Muscle layer of duodenum (tissue), 2 donors: ENCODE measurements at regions not wholly inside any gene's neighbourhood (a gene's known extent, or its start where the extent isn't known, plus 50 kb on each side); places are given as distances from the start of the nearest gene placed in this dataset.

Experiments used
- H3K27ac ChIP-seq: one replicate; pipeline ENCODE4 v1.7.0; 2013; ENCODE audit warnings: mild to moderate bottlenecking, low read length
- H3K27me3 ChIP-seq: one replicate; pipeline ENCODE4 v1.7.0; 2013; ENCODE audit warnings: low read depth, mild to moderate bottlenecking, control low read depth, low read length
- H3K36me3 ChIP-seq, 2 donors: one replicate each; pipeline ENCODE4 v1.7.0; 2013; ENCODE audit warnings: low read length in 2 of 2, control low read depth in 1 of 2, mild to moderate bottlenecking in 1 of 2; ENCODE audit not compliant: insufficient read depth in 2 of 2, control insufficient read depth in 1 of 2
- H3K4me1 ChIP-seq, 2 donors: one replicate each; pipeline ENCODE4 v1.7.0; 2013; ENCODE audit warnings: low read length in 2 of 2, mild to moderate bottlenecking in 2 of 2, control low read depth in 1 of 2, moderate library complexity in 1 of 2; ENCODE audit not compliant: insufficient read depth in 2 of 2, control insufficient read depth in 1 of 2
- H3K4me3 ChIP-seq, 2 donors: one replicate each; pipeline ENCODE4 v1.7.0; 2013; ENCODE audit warnings: low read length in 2 of 2, low read depth in 1 of 2, mild to moderate bottlenecking in 1 of 2
- H3K9me3 ChIP-seq, 2 donors: one replicate each; pipeline ENCODE4 v1.7.0; 2013; ENCODE audit warnings: low read length in 2 of 2, control low read depth in 1 of 2, mild to moderate bottlenecking in 1 of 2; ENCODE audit not compliant: control insufficient read depth in 1 of 2
- donor health status: healthy.

- H3K4me3 ChIP-seq, result no peak overlapping the region
- no peaks in the 10 kb centered on the region for H3K4me1 ChIP-seq
- no peaks in the 10 kb centered on the region for H3K36me3 ChIP-seq
- peaks cover under 1 to 3% of the 10 kb centered on the region in 2 donors for H3K9me3 ChIP-seq
- no peaks in the 10 kb centered on the region for H3K27me3 ChIP-seq
- H3K27ac ChIP-seq, result no peak overlapping the region
Measured at GRCh38 chr19:30084390-30084819, 142.4 kb downstream of the URI1 start.

GRCh38 chr19:30085394-30085793, 143.4 kb downstream of the URI1 start:
- H3K27me3 ChIP-seq, result no peaks in the 10 kb centered on the region
- no peak overlapping the region for H3K27ac ChIP-seq

DNA sequence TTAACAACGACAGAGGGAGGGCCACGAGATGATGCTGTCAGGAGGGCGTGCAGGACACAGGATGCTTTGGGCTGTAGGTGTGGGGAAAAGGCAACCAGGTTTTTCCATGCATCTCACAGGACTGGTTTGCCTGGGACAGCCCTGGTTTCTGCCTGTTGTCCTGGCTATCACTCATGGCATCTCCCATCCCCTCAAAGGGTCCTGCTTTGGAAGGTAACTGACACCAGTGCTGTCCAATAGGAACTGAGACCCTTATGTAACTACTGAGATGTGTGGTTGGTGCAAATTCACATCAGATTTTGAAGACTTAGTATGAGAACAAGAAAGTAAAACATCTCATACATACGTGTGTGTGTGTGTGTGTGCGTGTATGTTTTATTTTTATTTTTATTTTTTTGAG, 144.2 kb downstream of the URI1 start:
- Histone ChIP-seq H3K9me3 (peaks cover 0 to 2% of the 10 kb centered on the region in 2 donors), H3K36me3 (no peaks in the 10 kb centered on the region)

More at GRCh38 chr19:30085394-30085793, 143.4 kb downstream of the URI1 start:
- no peak overlapping the region for H3K4me3 ChIP-seq
- no peaks in the 10 kb centered on the region for H3K36me3 ChIP-seq
- H3K9me3 ChIP-seq, result peaks cover 0 to 3% of the 10 kb centered on the region in 2 donors
- H3K4me1 ChIP-seq, result no peaks in the 10 kb centered on the region

GRCh38 chr19:30086916-30087315, 144.9 kb downstream of the URI1 start:
- H3K36me3 ChIP-seq, result no peaks in the 10 kb centered on the region
- no peaks in the 10 kb centered on the region for H3K27me3 ChIP-seq
- H3K27ac ChIP-seq, result no peak overlapping the region
- H3K4me3 ChIP-seq, result no peak overlapping the region
- no peaks in the 10 kb centered on the region for H3K4me1 ChIP-seq
- no peaks in the 10 kb centered on the region for H3K9me3 ChIP-seq

More for the DNA sequence above, 144.2 kb downstream of the URI1 start:
- Histone ChIP-seq H3K4me1 (no peaks in the 10 kb centered on the region), H3K27me3 (no peaks in the 10 kb centered on the region), H3K27ac (no peak overlapping the region), H3K4me3 (no peak overlapping the region)

DNA sequence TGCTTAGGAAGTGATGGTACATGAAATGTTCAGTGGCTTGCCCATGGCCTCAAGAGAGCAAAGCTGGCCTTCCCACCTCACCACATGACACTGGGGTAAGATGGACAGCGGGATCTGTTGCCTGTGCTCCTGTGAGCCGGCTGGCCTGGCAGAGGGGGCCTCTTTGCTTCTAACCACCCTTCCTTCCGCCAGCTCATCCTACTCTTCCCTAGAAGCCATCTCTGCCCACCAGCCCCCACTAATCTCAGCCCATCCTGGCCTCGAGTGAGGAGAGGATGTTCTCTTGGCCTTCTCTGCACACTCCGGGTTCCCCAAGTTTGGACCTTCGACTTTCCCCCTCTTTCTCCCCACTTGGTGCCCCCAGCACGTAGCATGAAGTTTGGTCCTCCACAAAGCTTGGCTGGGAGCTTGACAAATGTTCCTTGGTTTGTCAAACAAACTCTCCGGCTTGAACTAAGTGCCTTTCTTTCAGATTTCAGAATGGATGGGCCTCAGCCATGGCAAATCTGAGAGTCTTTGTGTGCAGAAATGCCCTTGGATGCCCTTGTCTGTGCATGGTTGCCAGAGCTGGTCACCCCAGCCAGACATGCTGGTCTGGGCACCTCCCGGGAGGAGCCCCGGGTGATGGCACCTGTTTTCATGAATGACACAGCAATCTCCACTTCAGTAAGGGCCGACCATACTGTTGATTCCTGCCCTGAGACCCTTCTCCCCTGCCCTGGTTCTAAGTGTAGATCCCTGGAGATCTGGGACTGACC, 145.5 kb downstream of the URI1 start:
- Histone ChIP-seq H3K27ac (no peak overlapping the region), H3K9me3 (no peaks in the 10 kb centered on the region), H3K4me1 (no peaks in the 10 kb centered on the region), H3K36me3 (no peaks in the 10 kb centered on the region), H3K4me3 (no peak overlapping the region), H3K27me3 (no peaks in the 10 kb centered on the region)

- H3K4me1 ChIP-seq, result no peaks in the 10 kb centered on the region
- no peaks in the 10 kb centered on the region for H3K27me3 ChIP-seq
- no peak overlapping the region for H3K27ac ChIP-seq
- H3K4me3 ChIP-seq, result no peak overlapping the region
- no peaks in the 10 kb centered on the region for H3K9me3 ChIP-seq
- H3K36me3 ChIP-seq, result no peaks in the 10 kb centered on the region
Measured at GRCh38 chr19:30088567-30088966, 146.5 kb downstream of the URI1 start.

DNA sequence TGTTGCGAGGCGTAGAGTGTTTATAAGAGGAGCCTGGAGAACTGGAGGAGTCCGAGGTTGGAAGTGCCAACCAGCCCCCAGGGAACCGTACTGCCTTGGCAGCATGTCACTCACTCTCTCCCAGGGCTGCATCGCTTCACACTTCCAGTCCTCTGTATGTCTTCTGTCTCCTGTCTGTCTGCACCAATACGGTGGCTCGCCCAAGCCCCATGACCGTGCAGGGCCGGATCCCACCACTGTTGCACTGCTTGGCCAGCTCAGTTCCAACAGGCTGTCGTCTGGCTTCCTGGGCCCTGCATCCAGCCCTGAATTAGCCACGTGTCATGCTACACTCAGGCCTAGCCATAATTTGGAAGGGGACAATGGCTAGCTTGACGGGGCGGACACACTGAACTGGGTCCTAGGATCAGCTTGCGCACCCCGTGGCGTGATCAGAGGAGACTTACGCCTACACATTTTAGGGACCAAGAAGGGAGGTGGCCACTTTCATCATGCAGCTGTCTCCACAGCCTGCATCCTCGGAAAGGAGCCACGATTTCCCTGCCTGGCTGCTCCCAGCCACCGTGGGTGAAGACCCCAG, 147.1 kb downstream of the URI1 start:
- Histone ChIP-seq H3K27ac (no peak overlapping the region), H3K4me1 (no peaks in the 10 kb centered on the region), H3K4me3 (no peak overlapping the region), H3K27me3 (no peaks in the 10 kb centered on the region), H3K36me3 (no peaks in the 10 kb centered on the region), H3K9me3 (no peaks in the 10 kb centered on the region)

DNA sequence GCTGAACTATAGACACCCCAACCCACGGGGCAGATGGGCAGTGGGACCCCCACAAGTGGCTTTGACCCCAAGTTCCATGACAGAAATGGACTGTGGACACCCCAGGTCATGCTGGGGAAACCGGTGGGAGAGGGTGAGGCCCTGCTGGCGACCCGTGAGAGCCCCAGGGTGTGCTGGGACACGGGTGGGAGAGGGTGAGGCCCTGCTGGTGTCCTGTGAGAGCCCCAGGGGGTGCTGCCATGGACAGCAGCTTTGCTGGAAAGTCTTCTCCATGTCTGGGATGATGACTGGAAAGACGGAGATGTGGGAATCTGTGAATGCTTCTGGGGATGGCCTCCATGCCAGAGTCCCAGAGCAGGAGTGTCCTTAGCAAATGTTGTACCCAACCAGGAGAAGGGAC, 148.4 kb downstream of the URI1 start:
- H3K4me1 ChIP-seq, result no peaks in the 10 kb centered on the region
- no peak overlapping the region for H3K4me3 ChIP-seq
- H3K27me3 ChIP-seq, result no peaks in the 10 kb centered on the region
- no peaks in the 10 kb centered on the region for H3K36me3 ChIP-seq
- no peak overlapping the region for H3K27ac ChIP-seq
- H3K9me3 ChIP-seq, result no peaks in the 10 kb centered on the region

DNA sequence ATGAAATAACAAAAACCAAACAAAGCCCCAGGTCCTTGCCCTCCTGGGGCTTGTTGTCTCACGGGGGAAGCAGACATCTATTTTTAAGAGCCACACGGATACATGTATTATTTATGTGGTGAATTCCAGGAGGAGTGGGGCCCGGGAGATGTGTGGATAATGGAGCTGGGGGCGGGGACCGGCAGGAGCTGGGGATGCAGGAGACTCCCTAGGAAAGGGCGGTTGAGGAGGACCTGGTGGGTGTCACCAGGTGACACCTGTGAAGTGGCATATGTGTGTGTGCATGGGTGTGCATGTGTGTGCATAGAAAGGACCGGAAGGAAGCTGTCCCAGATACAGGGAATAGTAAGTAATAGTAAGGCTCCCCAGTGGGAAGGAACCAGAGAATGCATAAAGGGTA, 148.9 kb downstream of the URI1 start:
- no peaks in the 10 kb centered on the region for H3K4me1 ChIP-seq

DNA sequence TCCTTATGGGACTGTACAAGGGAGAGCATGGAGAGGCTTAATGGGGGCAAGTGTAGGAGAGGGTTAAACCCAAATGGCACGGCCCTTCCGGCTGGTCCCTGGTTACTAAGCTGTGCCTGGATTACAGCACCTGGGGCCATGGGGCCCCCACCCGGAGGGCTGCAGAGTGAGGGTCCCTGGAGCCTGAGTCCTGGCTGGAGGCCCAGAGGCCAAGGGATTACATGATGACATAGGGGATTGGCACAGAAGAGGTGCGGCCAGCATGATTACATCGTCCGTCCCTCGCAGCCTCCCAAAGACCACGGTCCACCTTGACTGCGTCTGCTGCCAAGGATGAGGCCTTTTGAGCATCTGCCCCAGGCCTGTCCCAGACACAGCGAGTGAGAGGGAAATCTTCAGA, 149.4 kb downstream of the URI1 start:
- no peaks in the 10 kb centered on the region for H3K36me3 ChIP-seq
- no peaks in the 10 kb centered on the region for H3K27me3 ChIP-seq
- no peak overlapping the region for H3K27ac ChIP-seq
- H3K9me3 ChIP-seq, result no peaks in the 10 kb centered on the region
- H3K4me3 ChIP-seq, result no peak overlapping the region
- H3K4me1 ChIP-seq, result no peaks in the 10 kb centered on the region

More for the DNA sequence above, 148.9 kb downstream of the URI1 start:
- Histone ChIP-seq H3K4me3 (no peak overlapping the region), H3K27me3 (no peaks in the 10 kb centered on the region), H3K27ac (no peak overlapping the region), H3K36me3 (no peaks in the 10 kb centered on the region), H3K9me3 (no peaks in the 10 kb centered on the region)

GRCh38 chr19:30091856-30092255, 149.8 kb downstream of the URI1 start:
- Histone ChIP-seq H3K4me1 (no peaks in the 10 kb centered on the region), H3K36me3 (no peaks in the 10 kb centered on the region), H3K27ac (no peak overlapping the region), H3K27me3 (no peaks in the 10 kb centered on the region), H3K9me3 (no peaks in the 10 kb centered on the region), H3K4me3 (no peak overlapping the region)
